ENCODE measurements at regions not wholly inside any gene's neighbourhood (a gene's known extent, or its start where the extent isn't known, plus 50 kb on each side); places are given as distances from the start of the nearest gene placed in this dataset.

DNA sequence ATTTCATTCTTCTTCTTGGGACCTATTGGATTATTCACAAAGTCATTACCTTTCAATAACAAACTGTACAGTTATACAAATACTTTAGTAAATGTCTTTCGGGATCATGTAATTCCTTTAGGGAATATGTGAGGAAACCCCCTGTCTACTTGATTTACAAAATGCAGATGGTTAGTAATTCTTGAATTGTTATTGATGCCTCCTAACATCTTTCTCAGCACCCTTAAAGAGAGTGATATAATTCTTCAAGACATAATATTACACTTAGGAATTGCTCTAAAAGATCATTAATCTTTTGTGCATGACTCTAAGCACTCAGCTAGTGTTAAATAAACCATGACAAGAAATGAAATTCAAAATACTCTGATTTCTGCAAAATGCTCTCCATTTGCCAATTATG, 988.1 kb upstream of the HS3ST1 start (continued):
- TF ChIP-seq BACH1 (tag; IDR thresholded peaks at IDR 0.05) = no peak
- no peak for TF ChIP-seq FOXK2 (conservative IDR thresholded peaks at IDR 0.05 in 1 of 2, IDR thresholded peaks at IDR 0.05 in 1 of 2; ENCODE audit: low read depth in 2 of 2)
- no peak for TF ChIP-seq HCFC1 (IDR thresholded peaks at IDR 0.05; ENCODE audit: low read depth, low read length)

DNA sequence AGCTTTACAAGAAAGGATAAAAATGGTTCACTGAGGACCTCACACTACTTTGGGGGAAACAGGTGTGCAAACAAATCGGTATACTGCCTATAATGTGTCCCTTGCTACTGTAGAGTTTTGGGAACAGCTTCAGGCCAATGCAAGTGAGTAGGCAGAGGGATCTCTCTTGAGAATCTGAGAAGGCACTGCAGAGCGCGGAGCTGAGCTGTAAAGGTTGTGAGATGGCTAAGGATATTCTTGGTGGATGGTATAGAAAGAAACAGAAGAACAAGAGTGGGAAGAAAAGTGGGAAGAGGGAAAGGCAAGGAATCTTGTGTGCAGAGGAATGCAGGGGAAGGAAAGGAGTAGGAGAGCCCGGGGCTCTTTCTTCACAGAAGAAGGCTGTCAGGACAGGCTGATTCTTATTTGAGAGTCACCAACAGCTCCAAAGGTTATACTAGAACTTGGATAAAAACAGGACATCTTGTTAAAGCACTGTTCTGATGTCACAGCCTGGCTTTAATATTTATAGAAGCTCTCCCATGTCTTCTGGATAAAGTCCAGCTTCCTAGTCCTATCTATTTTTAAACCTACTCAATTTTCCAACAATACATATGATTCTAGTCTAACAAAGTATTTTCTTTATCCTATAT, 985.6 kb upstream of the HS3ST1 start:
- Histone ChIP-seq H3K4me1 (replicated peaks in 1 of 2; ENCODE audit: control insufficient read depth in 2 of 2, insufficient read depth in 2 of 2, low read length in 2 of 2) (no peaks in the 10 kb centered on the region), H3K4me3 (no peak overlapping the region), H4K20me1 (replicated peaks; ENCODE audit: control insufficient read depth, insufficient read depth, low read length) (no peaks in the 10 kb centered on the region), H3K36me3 (ENCODE audit: control insufficient read depth, insufficient read depth, low read length) (no peaks in the 10 kb centered on the region), H2AFZ (ENCODE audit: low read depth, low read length) (no peak overlapping the region), H3K27me3 (ENCODE audit: control insufficient read depth in 2 of 2, insufficient read depth in 2 of 2, low read length in 2 of 2) (no peaks in the 10 kb centered on the region), H3K4me2 (ENCODE audit: insufficient read depth, low read length) (no peak overlapping the region), H3K79me2 (ENCODE audit: control insufficient read depth, insufficient read depth, low read length) (no peaks in the 10 kb centered on the region), H3K27ac (ENCODE audit: extremely low read depth, low read depth, low read length) (no peak overlapping the region), H3K9ac (ENCODE audit: insufficient read depth in 1 of 2, low read depth in 2 of 2, low read length in 2 of 2) (no peak overlapping the region), H3K9me3 (replicated peaks; ENCODE audit: control insufficient read depth, insufficient read depth, low read depth, low read length) (0 out of 2 replicates have a peak, but pooled peaks cover 2% of the 10 kb centered on the region), H3K9me1 (ENCODE audit: control insufficient read depth, insufficient read depth, low read length) (no peaks in the 10 kb centered on the region)
- CTCF ChIA-PET (ENCODE audit: low intra/inter-chr PET ratio) = no interaction called here
- FAIRE-seq = no peak
- in situ Hi-C loops (cut with MboI) = no loop called here
- POLR2A ChIA-PET = no interaction called here
- TF ChIP-seq, protein P1, sequence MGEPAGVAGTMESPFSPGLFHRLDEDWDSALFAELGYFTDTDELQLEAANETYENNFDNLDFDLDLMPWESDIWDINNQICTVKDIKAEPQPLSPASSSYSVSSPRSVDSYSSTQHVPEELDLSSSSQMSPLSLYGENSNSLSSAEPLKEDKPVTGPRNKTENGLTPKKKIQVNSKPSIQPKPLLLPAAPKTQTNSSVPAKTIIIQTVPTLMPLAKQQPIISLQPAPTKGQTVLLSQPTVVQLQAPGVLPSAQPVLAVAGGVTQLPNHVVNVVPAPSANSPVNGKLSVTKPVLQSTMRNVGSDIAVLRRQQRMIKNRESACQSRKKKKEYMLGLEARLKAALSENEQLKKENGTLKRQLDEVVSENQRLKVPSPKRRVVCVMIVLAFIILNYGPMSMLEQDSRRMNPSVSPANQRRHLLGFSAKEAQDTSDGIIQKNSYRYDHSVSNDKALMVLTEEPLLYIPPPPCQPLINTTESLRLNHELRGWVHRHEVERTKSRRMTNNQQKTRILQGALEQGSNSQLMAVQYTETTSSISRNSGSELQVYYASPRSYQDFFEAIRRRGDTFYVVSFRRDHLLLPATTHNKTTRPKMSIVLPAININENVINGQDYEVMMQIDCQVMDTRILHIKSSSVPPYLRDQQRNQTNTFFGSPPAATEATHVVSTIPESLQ (CRISPR knock-in tag; IDR thresholded peaks at IDR 0.05) = no peak
- no peak for TF ChIP-seq TSC22D4 (tag; IDR thresholded peaks at IDR 0.05)
- TF ChIP-seq, protein P2, sequence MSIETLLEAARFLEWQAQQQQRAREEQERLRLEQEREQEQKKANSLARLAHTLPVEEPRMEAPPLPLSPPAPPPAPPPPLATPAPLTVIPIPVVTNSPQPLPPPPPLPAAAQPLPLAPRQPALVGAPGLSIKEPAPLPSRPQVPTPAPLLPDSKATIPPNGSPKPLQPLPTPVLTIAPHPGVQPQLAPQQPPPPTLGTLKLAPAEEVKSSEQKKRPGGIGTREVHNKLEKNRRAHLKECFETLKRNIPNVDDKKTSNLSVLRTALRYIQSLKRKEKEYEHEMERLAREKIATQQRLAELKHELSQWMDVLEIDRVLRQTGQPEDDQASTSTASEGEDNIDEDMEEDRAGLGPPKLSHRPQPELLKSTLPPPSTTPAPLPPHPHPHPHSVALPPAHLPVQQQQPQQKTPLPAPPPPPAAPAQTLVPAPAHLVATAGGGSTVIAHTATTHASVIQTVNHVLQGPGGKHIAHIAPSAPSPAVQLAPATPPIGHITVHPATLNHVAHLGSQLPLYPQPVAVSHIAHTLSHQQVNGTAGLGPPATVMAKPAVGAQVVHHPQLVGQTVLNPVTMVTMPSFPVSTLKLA (conservative IDR thresholded peaks at IDR 0.05) = no peak
- no peak for TF ChIP-seq ZNF41 (CRISPR knock-in tag; conservative IDR thresholded peaks at IDR 0.05)
- DNase-seq (ENCODE audit: extremely low read depth in 1 of 4, low spot score in 3 of 4) = no peak
- intact Hi-C loops (cut with micrococcal nuclease) = no loop called here
- BruUV-seq (replicated peaks) = no TSS peak
- 0% methylated on average over 4 of the region's 4 CpGs for WGBS (ENCODE audit: insufficient coverage, low coverage, missing lambda C conversion rate)
- ATAC-seq = no peak

Data from K562 (cell line).